ENCODE measurements at regions not wholly inside any gene's neighbourhood (a gene's known extent, or its start where the extent isn't known, plus 50 kb on each side); places are given as distances from the start of the nearest gene placed in this dataset.
A peak's percentile ranks its signal among the peaks of the same experiment; 100 is the strongest.
"Not testable (repeated sequence)": the region's sequence is repeated elsewhere in the genome, so short reads cannot be mapped to it uniquely, and the experiment has no call there.

- DNase-seq: peak; percentile 15
Observed at GRCh38 chr17:33520426-33521330, 227.6 kb upstream of the ASIC2 start.

- no peak for DNase-seq
Observed at GRCh38 chr17:33521784-33522183, 228.7 kb upstream of the ASIC2 start.

GRCh38 chr17:33522623-33523022 is 229.5 kb upstream of the ASIC2 start:
- no peak for DNase-seq

GRCh38 chr17:33523577-33523981 is 230.5 kb upstream of the ASIC2 start:
- no peak for DNase-seq

GRCh38 chr17:33525186-33525585 is 232.1 kb upstream of the ASIC2 start:
- no peak for DNase-seq

- no peak for DNase-seq
Observed at GRCh38 chr17:33526717-33527116, 233.6 kb upstream of the ASIC2 start.

GRCh38 chr17:33527290-33527689 is 234.2 kb upstream of the ASIC2 start:
- DNase-seq: no peak

GRCh38 chr17:33528846-33529245 is 235.8 kb upstream of the ASIC2 start:
- DNase-seq: no peak

- DNase-seq: no peak
Observed at GRCh38 chr17:33529816-33530215, 236.7 kb upstream of the ASIC2 start.

- no peak for DNase-seq
Observed at GRCh38 chr17:33531311-33531710, 238.2 kb upstream of the ASIC2 start.

GRCh38 chr17:33534087-33534486 is 241.0 kb upstream of the ASIC2 start:
- DNase-seq: no peak

GRCh38 chr17:33545124-33545523 is 252.0 kb upstream of the ASIC2 start:
- DNase-seq: no peak

- DNase-seq: no peak
Observed at GRCh38 chr17:33550261-33550660, 257.2 kb upstream of the ASIC2 start.

- no peak for DNase-seq
Observed at GRCh38 chr17:33551075-33551474, 258.0 kb upstream of the ASIC2 start.

GRCh38 chr17:33551911-33552310 is 258.8 kb upstream of the ASIC2 start:
- no peak for DNase-seq

GRCh38 chr17:33560165-33560564 is 267.1 kb upstream of the ASIC2 start:
- no peak for DNase-seq

GRCh38 chr17:33560871-33561270 is 267.8 kb upstream of the ASIC2 start:
- DNase-seq: no peak

GRCh38 chr17:33561569-33562334 is 268.7 kb upstream of the ASIC2 start:
- DNase-seq: no peak

- no peak for DNase-seq
Observed at GRCh38 chr17:33562792-33563191, 269.7 kb upstream of the ASIC2 start.

GRCh38 chr17:33564146-33564545 is 271.1 kb upstream of the ASIC2 start:
- no peak for DNase-seq

GRCh38 chr17:33567223-33567622 is 274.1 kb upstream of the ASIC2 start:
- no peak for DNase-seq

GRCh38 chr17:33572615-33573014 is 279.5 kb upstream of the ASIC2 start:
- DNase-seq: no peak

- DNase-seq: no peak
Observed at GRCh38 chr17:33574942-33575445, 281.9 kb upstream of the ASIC2 start.

- not testable (repeated sequence) for DNase-seq
Observed at GRCh38 chr17:33579740-33580139, 286.6 kb upstream of the ASIC2 start.

Measured in activated gamma-delta T cell treated with Interleukin-2 at 50 U/mL for 16 hours (primary cell).